HG03139 (cell line): ENCODE measurements at regions not wholly inside any gene's neighbourhood (a gene's known extent, or its start where the extent isn't known, plus 50 kb on each side); places are given as distances from the start of the nearest gene placed in this dataset.
"Not testable (repeated sequence)": the region's sequence is repeated elsewhere in the genome, so short reads cannot be mapped to it uniquely, and the experiment has no call there.

Experiments
- ATAC-seq: cut with Tn5 transposase; IDR thresholded peaks from one replicate; pipeline ENCODE4 v1.9.1; 2021; ENCODE audit not compliant: unreplicated experiment

- ATAC-seq: peak; percentile 95
Observed at GRCh38 chr3:177449360-177450006, 252.2 kb upstream of the TBL1XR1 start.

- no peak for ATAC-seq
Observed at GRCh38 chr3:177451301-177451750, 254.0 kb upstream of the TBL1XR1 start.

GRCh38 chr3:177451864-177452830 lies 254.9 kb upstream of the TBL1XR1 start:
- no peak for ATAC-seq

- ATAC-seq: no peak
Observed at GRCh38 chr3:177452831-177453450, 255.7 kb upstream of the TBL1XR1 start.

- ATAC-seq: no peak
Observed at GRCh38 chr3:177453451-177453844, 256.2 kb upstream of the TBL1XR1 start.

- not testable (repeated sequence) for ATAC-seq
Observed at GRCh38 chr3:177457204-177457603, 259.9 kb upstream of the TBL1XR1 start.

- ATAC-seq: no peak
Observed at GRCh38 chr3:177459401-177459800, 262.1 kb upstream of the TBL1XR1 start.

- no peak for ATAC-seq
Observed at GRCh38 chr3:177460047-177460446, 262.8 kb upstream of the TBL1XR1 start.

- ATAC-seq: no peak
Observed at GRCh38 chr3:177461765-177462164, 264.5 kb upstream of the TBL1XR1 start.

GRCh38 chr3:177463341-177463740 lies 266.1 kb upstream of the TBL1XR1 start:
- ATAC-seq: not testable (repeated sequence)

- no peak for ATAC-seq
Observed at GRCh38 chr3:177463863-177464262, 266.6 kb upstream of the TBL1XR1 start.

GRCh38 chr3:177464392-177465256 lies 267.3 kb upstream of the TBL1XR1 start:
- ATAC-seq: no peak

- ATAC-seq: no peak
Observed at GRCh38 chr3:177465257-177465642, 268.0 kb upstream of the TBL1XR1 start.

GRCh38 chr3:177466074-177466473 lies 268.8 kb upstream of the TBL1XR1 start:
- no peak for ATAC-seq

- ATAC-seq: not testable (repeated sequence)
Observed at GRCh38 chr3:177466622-177467021, 269.3 kb upstream of the TBL1XR1 start.

GRCh38 chr3:177467247-177467985 lies 270.1 kb upstream of the TBL1XR1 start:
- ATAC-seq: no peak

- no peak for ATAC-seq
Observed at GRCh38 chr3:177468331-177468730, 271.0 kb upstream of the TBL1XR1 start.

- ATAC-seq: no peak
Observed at GRCh38 chr3:177468816-177469215, 271.5 kb upstream of the TBL1XR1 start.

- ATAC-seq: no peak
Observed at GRCh38 chr3:177469216-177469615, 271.9 kb upstream of the TBL1XR1 start.
